Inflammatory macrophage treated with lipopolysaccharide for 1 hour (primary cell): ENCODE measurements at regions not wholly inside any gene's neighbourhood (a gene's known extent, or its start where the extent isn't known, plus 50 kb on each side); places are given as distances from the start of the nearest gene placed in this dataset.
A peak's percentile ranks its signal among the peaks of the same experiment; 100 is the strongest.

Source experiments
- DNase-seq, 2 donors: peaks; one replicate each; pipeline ENCODE4 v3.0.0-alpha.2; 2020 to 2022

DNA sequence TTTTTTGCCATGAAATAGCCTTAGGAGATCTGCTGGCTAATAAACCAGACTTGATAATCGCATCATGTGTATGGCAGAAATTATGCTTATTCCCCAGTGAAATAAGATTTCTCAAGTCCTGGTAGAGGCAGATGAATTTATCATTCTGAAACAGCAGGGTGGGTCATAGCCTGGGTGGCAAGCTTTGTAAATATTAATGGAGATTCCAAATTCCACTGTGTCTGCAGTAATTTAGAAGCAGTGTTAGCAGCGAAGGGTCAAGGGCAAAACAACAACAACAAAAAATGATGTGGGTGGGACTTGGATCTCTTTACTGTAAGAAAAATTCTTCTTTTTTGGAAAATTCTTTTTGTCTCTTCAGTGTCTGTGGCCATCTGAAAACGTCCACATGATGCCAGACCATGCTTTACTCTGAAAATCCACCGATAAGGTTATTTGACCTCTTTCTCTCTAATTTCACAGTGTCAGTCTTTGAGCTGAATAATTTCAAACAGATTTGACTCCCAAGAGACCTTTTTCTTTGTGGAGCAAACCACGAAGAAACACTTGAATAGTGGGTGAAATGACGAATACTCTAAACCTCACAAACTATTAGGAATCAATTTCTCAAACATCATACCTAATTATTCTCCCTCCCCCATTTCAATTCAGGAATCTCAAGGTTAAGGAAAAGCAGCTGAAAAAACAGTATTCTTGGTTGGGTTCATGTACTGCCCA is 106.0 kb upstream of the RPS23 start:
- no peak for DNase-seq

DNA sequence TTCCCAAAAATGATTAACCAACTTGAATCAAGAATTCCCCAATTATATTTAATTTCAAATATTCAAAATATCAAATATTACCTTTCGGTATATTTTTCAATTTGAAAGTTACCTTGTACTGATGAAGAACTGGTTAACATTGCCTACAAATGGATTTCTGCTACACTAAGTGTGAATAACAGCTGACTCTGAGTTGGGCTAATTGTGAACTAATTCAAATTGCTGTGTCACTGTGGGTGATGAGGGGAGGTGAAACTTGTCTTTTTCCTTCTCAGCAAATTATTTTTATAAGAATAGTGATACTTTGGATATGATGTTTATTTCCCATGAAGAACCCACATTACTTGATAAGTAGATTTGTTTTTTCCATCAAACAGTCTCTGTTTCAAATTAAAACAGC is 103.4 kb upstream of the RPS23 start:
- no peak for DNase-seq

DNA sequence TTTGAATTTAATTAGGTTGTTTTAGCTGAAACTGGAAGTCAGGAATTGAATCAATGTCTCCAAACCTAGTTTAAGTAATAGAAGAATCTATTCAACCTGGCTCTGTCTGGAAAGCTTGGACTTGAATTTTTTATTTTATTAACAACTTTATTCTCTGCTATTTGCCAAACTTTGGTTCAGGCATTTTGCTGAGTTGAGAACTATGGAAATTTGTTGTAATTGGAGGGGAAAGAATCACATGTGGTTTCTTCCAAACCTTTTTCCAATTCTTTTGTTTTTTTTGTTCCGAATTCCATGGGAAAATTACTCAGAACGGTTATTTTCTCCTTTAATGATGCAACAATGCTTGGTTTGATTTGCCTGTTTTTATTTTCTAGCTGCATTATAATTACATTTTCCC is 98.2 kb upstream of the RPS23 start:
- no peak for DNase-seq

DNA sequence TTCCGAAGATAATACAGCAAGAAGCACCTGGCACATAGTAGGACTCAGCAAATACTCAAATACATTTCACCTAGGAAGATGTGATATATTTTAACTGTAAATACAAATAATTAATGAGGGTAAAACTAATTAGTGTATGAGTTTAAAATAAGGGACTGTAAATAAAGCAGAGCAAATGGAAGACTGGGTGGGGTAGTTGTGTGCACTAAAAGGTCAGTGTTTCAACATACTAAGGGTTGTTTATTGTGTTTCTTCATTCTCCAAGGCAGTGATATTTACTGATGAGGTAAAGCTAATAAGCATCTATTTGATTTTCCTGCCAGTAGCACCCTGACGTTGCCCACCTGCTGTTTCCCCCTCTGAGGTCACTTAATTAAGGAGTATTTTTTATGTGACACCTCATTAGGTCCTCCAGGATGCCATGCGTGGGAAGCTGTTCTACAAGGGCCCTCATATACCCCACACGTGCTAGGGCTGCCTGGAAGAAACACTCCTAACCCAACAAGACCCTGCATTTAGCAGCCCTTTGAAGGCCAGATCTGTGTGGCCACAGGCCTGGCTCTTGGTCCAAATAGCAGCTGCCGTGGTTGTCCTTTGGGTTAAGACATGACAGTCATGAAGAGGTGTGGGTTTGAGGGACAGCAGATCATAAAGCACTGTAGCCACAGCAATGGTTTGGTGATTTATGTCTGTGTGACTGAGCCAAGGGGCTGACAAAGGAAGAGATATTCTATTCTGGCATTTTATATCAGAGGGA is 97.5 kb upstream of the RPS23 start:
- DNase-seq = no peak

DNA sequence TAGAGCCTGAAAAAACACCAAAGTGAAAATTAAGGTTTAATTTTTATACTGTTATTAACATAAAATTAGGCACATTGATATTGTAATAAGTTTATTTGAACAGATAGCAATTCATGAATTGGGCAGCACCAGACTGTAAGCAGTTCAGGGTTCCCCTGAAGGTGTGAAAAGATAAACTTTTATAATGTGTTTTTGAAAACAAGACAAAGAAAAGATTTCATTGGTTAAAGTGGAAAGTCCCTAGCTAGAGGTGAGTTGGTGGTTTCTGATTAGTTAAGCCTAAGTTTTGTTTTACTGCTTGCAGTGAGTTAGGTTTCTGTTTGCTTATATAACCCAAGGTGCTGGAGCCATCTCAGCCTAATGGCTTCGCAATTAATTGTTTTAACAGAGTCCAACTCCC is 96.5 kb upstream of the RPS23 start:
- DNase-seq = no peak

DNA sequence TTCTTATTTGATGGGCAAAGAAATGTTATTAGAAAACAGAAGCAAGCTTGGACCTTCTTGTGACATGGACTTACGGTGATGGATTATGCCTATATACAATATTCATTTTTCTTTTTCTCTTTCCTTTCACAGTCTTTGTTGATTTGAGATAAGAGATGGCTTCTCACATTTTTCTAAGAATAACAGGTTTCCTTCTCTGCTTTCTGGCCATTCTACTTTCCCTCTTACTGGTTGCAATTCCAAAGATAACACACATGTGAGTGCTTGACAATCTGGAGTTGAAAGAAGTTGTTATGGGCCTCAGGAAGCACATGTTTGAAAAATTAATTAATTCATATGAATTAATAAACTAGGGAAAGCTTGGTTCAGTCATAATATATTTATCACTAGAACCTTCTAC is 89.8 kb upstream of the RPS23 start:
- DNase-seq = no peak

DNA sequence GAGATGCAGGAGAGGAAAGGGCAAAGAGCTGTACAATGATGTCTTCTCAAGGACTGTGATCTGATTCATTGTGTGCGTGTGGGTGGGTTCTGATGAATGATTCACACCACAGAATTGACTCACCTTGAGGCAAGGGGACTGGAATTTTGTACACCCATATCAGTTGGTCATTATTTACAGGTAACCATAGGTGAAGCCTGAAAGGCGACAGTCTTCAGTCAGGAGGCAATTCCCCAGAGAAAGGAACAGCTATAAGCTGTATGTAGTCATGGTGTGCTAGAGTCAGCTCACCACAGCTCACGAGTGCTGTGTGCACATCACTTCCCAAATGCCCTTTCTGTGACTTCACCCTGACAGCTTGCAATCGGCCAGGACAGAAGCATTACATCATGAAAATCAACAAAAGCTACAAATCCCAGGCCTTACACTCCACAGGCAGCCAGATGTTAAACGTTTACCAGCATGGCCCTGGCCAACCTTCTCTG is 87.6 kb upstream of the RPS23 start:
- DNase-seq = peak; percentile 61 to 70

DNA sequence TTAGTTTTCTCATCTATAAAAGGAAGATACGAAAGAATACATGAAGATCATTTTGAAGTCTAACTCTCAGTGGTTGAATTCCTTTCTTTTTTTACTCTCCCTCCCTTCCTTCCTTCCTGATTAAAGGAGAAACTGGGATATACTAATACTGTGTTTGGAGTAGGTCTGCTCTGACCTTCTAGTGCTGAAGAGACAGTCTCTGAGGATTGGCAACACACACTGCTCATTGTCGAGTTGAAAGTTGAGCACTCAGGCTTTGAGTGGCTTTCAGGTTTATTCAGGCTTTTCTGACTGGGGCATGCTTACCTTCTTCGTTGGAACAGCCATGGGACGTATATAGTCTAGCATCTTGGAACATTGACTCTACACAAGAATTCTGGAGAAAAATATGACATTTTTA is 86.9 kb upstream of the RPS23 start:
- DNase-seq = no peak

DNA sequence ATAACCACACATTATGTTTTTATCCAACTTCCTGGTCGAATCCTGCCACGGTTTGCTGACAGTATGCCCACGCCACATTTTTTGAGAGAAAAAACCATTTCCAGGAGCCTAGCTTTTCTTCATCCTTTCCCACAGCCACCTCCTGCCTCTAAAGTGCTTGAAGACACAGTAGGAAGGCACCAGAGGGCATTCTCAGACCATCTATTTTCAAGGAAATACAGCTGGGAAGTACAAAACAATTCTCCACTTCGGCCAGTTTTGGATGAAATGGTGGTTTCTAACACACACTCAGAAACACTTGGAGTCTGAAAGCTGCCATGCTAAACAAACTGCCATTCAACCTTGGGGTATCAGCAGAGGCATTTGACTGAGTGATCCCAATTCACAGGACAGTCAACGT is 86.3 kb upstream of the RPS23 start:
- peak; percentile 12 to 30 for DNase-seq

DNA sequence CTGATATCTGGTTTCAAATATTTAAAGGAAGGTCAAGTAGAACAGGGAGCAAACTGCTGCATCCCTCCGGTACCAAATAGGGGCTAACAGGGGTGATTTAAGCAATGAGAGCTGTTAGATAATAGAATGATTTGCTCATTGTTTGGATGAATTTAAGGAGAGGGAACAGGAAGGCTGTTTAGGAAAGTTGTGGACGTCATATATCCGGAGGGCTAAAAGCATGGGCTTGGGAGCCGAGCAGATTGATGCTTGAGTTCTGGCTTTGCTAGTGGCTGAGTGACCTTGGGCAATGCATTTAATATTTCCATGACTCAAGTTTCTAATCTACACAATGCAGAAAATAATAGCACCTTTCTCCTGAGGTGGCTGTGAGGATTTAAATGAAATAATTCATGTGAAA is 85.4 kb upstream of the RPS23 start:
- DNase-seq = no peak

DNA sequence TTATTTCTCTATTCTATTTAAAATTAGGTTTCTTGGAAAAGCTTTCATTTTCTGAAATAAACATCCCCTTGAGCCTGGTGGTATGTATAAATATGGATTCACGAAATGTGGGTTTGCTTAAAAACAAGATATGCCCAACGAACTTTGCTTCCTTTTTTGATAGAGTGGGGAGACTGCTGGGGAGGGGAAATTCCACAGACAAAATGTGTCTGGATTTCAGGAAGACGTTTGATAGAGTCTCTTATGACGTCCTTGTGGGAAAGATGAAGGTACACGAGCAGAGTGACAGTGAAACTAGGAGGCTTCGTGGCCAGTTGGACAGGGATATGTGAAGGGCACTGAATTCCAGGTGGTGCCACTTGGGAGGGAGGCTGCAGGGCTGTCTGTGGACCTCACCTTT is 84.5 kb upstream of the RPS23 start:
- DNase-seq = peak; percentile 38 to 65

DNA sequence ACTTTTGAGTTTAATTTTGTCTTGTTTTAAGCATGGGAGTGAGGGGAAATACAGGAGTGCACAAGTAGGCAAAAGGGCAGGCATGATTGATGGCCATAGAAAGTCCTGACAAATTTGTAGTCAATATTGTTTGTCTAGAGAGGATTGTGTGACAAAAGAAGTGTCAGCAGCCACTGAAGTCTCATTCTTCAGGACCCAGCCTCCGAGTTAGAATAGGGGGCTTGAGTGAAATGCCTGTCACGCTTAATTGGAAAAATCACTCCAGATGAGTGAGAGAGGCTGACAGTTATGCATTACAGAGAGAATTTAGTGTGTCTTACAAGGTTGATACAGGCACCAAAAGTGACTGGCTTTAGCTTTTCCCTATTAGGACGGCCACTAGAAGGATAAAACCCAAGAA is 81.9 kb upstream of the RPS23 start:
- no peak for DNase-seq

DNA sequence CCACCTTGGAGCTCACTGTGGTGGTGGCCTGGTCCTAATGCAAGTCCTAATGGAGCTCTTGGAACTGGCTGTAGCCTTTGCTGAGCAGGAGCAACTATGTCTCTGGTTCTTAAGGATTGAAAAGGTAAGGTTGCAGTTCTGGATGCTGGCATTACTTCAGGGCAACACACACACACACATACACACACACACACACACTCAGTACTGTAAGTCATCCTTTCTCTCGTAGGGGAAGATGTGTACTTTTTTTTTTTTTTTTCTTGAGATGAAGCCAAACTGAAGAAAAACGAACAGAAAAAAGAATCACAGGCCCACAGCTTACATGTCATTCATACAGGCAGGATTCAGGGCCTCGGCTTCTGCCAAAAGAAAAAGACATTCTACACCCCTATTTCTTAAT is 81.1 kb upstream of the RPS23 start:
- no peak for DNase-seq

DNA sequence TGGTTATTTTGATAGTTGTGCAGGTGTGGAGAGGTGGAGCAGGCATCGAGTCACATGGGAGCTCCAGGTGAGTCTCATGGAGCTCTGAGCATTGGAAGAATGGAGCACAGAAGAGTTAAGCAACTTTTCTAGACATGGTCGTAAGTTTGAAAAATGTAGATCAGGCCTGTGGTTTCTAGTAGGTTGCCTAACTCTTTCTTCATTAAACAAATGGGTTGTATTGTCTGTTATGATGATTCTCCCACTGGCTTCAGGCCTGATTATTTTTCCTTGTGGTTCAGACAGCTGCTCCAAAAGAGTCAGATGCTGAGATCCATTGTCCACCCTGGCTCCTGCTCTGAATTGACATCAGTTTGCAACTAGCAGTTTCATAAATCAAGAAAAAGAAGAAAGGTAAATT is 80.3 kb upstream of the RPS23 start:
- DNase-seq = no peak

DNA sequence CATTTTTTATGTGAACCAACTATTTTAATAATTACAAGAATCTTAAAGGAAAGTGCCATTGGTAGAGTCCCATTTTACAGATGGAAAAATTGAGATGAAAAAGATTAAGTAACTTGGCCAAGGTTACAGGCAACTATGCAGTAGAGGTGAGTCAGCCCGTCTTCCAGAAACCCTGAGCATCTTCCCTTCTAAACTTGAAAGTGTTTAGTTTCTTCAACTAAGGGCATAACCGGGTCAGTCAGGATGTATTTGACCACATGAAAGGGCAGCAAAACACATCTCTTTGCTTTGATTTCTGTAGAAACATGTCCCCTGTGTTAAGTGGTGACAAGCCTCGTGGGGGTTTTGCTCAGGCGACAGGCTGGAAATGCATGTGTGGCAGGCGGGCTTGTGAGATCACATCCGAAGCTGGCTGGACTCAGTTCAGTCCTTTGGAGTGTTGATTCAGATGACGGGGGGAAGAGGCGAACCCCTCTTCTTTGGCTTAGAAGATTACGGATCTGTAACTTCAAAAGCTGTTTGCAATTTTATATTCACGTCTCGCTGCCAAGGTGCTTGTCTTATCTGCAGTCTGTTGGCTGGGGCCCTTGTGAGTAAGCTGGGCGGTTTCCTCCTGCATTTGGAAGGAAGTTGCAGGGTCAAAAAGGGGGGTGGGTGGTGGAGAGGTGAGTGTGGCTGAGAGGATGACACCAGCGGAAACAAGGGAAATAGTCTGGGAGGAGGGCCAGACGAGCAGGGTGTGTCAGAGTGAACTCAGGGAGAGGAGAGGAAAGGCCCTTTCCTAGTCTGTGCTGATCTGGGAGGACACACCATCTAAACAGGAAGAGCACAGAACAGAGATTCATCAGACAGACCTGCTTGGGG is 78.9 kb upstream of the RPS23 start:
- DNase-seq = peak; percentile 40

DNA sequence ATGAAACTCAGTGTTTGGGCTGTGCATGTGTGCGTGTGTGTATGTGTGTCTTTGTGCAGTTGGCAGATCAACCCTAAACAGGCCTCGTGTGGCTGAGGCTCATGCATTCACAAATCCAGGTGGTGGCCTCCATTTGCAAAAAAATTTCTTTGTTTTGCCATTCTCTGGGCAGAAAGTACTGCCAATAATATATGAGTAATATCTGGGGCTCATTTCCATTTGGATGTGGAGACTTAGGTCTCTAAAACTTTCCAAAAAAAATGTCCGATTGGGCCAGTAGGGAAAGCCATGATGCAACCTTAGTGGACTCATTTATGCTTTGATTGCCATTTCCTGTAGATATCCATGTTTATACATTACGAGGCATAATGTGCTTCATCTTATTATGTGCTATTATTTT is 77.9 kb upstream of the RPS23 start:
- no peak for DNase-seq

DNA sequence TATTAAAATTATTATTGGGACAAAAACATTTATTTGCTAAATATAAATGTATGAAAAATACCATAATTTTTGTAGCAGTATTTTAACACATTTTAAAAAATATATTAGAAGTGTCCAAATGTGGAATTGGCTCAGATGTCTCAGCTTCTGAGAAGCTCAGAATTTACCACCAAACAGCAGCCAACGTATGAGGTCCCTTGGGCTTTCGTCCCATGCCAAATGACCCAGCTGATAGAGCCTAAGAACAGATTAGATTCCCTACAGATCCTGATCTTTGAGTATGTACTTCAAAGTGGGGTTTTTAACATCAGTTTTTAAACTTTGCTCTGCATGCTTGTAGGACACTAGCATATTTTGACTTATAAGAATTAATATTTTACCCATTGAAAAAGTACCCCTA is 77.3 kb upstream of the RPS23 start:
- no peak for DNase-seq

DNA sequence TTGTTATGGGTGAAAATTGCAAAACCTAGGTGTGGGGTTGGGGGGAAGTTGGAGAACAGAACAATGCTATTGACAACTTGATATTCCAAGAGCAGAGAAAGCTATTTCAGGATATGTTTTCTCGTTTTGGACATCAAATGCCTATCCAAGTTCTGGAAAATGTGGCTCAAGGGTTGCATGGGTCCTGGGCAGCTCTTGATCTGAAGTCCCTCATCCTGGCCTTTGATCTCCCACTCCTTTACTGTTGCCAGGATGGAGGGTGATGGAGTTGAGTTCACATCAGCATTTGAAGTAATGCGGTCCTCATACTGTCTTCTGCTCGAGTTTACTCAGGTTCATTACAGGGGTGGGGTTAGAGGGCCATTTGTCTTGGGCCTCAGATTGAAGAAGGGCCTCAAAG is 76.9 kb upstream of the RPS23 start:
- DNase-seq = no peak

DNA sequence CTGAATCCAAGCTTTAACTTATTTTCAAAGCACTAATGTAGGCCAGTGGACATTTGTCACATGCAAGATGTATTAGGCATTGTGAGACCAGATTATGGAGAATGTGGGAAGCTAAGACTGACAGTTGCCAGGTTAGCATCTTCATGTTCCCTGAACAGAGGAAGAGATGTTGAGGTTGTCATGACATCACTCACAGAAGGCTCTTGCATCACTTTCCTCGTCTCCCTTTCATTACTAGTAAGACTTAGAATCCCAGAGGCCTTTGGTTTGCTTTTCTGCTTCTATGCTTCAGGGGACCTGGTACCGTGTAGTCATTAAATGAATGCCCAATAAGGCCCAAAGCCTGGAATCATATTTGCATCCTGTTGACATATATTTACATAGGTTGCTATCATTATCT is 76.4 kb upstream of the RPS23 start:
- DNase-seq = peak in 1 of 2 donors; percentile 23

DNA sequence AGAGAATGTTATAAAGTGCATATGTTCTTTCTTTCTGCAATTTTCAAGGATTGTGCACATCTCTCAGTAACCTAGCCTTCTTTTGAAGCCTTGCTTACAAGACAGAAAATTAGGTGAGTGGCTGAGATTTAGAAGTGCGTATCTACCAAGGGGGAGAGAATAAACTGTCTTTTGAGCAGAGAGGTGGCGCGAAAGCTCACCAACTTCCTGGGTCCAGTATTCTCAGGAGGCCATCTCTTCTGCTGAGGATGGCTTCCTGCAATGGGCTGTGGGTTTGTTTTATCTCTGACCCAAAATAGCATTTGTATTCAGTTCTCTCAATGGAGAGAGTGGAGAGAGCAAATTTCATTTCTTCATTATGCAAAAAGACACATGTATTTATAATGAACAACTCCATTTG is 75.4 kb upstream of the RPS23 start:
- DNase-seq = no peak

DNA sequence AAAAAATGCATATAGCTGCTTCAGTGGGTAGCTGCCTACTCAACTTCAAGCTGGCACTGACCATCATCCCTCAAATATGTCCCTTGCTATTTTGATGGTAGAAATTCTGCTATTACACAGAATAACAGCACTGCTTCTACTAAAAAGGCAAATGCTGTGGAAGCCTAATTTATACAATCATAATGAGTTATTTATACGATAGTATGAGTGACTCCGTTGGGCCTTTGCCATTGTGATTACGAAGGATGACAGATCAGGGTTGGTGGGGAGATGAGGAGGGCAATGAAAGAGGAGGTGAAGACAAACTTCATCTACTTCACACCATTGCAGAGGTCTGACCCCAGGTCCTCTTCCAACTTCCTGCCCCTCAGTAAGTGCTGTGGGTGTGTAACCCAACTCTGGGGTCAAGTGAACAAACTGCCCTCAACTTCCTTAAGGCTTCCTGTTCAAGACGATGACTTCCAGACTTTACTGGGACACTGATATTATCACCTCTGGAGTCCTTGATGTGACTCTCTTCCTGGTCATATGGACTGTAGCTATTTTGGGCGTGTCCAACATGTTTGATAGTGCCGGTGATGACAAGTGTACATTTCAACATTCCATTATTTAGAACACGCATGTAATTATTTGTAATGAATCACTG is 74.1 kb upstream of the RPS23 start:
- no peak for DNase-seq

DNA sequence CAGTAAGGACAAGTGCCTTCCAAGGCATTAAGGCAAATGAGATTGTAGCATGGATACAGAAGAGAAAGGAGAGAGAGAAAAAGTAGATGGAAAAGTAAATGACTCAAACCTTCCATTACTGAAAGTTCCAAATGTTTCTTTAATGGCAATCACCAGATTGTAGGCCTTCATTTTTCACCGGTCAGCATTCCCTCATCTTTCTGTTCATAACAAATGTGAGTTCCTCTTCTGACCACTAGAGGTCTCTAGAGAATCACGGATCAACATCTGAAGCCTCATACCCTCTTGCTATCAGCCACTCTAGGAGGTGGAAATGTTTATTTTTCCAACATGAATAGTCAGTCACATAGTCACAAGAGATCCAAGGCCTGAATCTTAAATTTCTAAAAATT is 73.6 kb upstream of the RPS23 start:
- peak; percentile 44 to 75 for DNase-seq

DNA sequence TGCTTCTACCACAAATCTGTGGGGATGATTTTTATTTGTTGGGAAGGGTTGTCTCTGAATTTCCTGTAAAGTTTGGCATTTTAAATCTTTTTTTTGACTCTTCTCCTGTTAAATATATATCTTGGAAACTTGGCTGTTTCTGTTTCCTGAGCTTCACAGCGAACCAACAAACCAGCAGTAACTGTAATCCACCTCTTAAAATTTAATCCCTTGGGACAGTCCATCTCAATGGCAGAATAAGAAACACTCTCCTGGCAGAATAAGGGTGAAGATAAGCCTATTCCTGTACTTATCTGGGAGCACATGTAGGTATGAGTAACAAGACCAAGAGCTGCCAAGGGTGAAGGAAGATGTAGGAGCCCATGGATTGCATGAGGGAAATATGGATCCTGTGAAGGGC is 73.1 kb upstream of the RPS23 start:
- DNase-seq = no peak
